HepG2 (cell line): ENCODE measurements at regions not wholly inside any gene's neighbourhood (a gene's known extent, or its start where the extent isn't known, plus 50 kb on each side); places are given as distances from the start of the nearest gene placed in this dataset.

Experiments
- MTA1 ChIP-seq: sonication (generic); formaldehyde crosslinking; IDR thresholded peaks from 2 replicates; pipeline ENCODE4 v1.4.0; 2020; ENCODE audit warnings: missing genetic modification reagents, mild to moderate bottlenecking, borderline replicate concordance
- NFIC ChIP-seq: IDR thresholded peaks from 2 replicates; pipeline ENCODE4 v1.6.1; 2012; ENCODE audit warnings: mild to moderate bottlenecking, low read length, inconsistent platforms
- ZNF24 ChIP-seq: fragments of 450-650 bp; IDR thresholded peaks from 2 replicates; pipeline ENCODE4 v1.6.1; 2017; ENCODE audit warnings: antibody characterized with exemption, mild to moderate bottlenecking
- ZNF704 ChIP-seq: sonication (generic); formaldehyde crosslinking; IDR thresholded peaks from 2 replicates; pipeline ENCODE4 v1.8.1; 2023; ENCODE audit warnings: mild to moderate bottlenecking, inconsistent platforms, moderate library complexity, missing genetic modification reagents, borderline replicate concordance
- ZNF878 ChIP-seq: sonication (generic); formaldehyde crosslinking; IDR thresholded peaks from 2 replicates; pipeline ENCODE4 v1.8.1; 2023; ENCODE audit warnings: mild to moderate bottlenecking, missing genetic modification reagents, moderate library complexity
- TF ChIP-seq, protein P1 (sequence below): sonication (generic); formaldehyde crosslinking; IDR thresholded peaks from 2 replicates; pipeline ENCODE4 v1.5.0; 2020; ENCODE audit warnings: mild to moderate bottlenecking, missing genetic modification reagents, moderate library complexity

DNA sequence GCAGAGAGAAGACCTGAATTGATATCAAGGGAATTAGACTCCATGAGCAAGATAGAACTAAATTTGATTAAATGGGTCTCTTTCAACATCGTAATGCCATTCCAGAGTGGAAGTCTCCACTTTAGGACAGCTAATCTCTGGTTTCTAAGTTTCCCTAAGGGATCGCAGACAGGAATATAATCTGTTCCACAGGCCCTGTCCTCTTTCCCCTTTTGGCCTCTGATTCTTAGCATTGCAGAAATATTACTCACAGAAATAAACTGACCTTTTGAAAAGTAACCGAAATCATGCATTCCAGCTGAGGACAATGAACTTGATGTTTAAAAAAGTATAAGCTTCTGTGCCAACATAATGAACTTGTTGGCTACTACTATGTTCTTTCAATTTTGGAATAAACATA lies 227.8 kb downstream of the ETS1 start:
- TF ChIP-seq MTA1 = no peak
- no peak for TF ChIP-seq ZNF878 (CRISPR knock-in tag)
- TF ChIP-seq, protein P1, sequence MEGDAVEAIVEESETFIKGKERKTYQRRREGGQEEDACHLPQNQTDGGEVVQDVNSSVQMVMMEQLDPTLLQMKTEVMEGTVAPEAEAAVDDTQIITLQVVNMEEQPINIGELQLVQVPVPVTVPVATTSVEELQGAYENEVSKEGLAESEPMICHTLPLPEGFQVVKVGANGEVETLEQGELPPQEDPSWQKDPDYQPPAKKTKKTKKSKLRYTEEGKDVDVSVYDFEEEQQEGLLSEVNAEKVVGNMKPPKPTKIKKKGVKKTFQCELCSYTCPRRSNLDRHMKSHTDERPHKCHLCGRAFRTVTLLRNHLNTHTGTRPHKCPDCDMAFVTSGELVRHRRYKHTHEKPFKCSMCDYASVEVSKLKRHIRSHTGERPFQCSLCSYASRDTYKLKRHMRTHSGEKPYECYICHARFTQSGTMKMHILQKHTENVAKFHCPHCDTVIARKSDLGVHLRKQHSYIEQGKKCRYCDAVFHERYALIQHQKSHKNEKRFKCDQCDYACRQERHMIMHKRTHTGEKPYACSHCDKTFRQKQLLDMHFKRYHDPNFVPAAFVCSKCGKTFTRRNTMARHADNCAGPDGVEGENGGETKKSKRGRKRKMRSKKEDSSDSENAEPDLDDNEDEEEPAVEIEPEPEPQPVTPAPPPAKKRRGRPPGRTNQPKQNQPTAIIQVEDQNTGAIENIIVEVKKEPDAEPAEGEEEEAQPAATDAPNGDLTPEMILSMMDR (CRISPR knock-in tag) = no peak
- TF ChIP-seq ZNF24 = no peak
- TF ChIP-seq ZNF704 (CRISPR knock-in tag) = no peak
- no peak for TF ChIP-seq NFIC
